Adipocyte (in vitro differentiated cells): ENCODE measurements at regions not wholly inside any gene's neighbourhood (a gene's known extent, or its start where the extent isn't known, plus 50 kb on each side); places are given as distances from the start of the nearest gene placed in this dataset.
A peak's percentile ranks its signal among the peaks of the same experiment; 100 is the strongest.

Source experiments
- DNase-seq: peaks from one replicate; pipeline ENCODE4 v3.0.0-alpha.2; 2015; ENCODE audit warnings: low read depth
- H3K27me3 ChIP-seq: replicated peaks from 2 replicates; pipeline ENCODE4 v1.7.0; 2013; ENCODE audit warnings: mild to moderate bottlenecking, low read length, moderate library complexity; ENCODE audit not compliant: control insufficient read depth, insufficient read depth
- H3K36me3 ChIP-seq: 2 replicates; pipeline ENCODE4 v1.7.0; 2013; ENCODE audit warnings: low read length, mild to moderate bottlenecking, moderate library complexity; ENCODE audit not compliant: control insufficient read depth, insufficient read depth, severe bottlenecking
- H3K4me1 ChIP-seq: 2 replicates; pipeline ENCODE4 v1.7.0; 2013; ENCODE audit warnings: mild to moderate bottlenecking, low read length, moderate library complexity; ENCODE audit not compliant: control insufficient read depth, insufficient read depth
- H3K4me3 ChIP-seq: 2 replicates; pipeline ENCODE4 v1.7.0; 2013; ENCODE audit warnings: mild to moderate bottlenecking, low read length, moderate library complexity
- H3K9ac ChIP-seq: 2 replicates; pipeline ENCODE4 v1.7.0; 2013; ENCODE audit warnings: mild to moderate bottlenecking, low read length, moderate library complexity
- H3K9me3 ChIP-seq: 2 replicates; pipeline ENCODE4 v1.7.0; 2013; ENCODE audit warnings: mild to moderate bottlenecking, low read length, moderate library complexity; ENCODE audit not compliant: control insufficient read depth

GRCh38 chr13:97630725-97631124 is 196.8 kb downstream of the RAP2A start:
- H3K9ac ChIP-seq = no peak overlapping the region
- DNase-seq = no peak
- H3K4me3 ChIP-seq = no peak overlapping the region
- no peaks in the 10 kb centered on the region for H3K36me3 ChIP-seq
- H3K9me3 ChIP-seq = peaks cover 14% of the 10 kb centered on the region
- no peaks in the 10 kb centered on the region for H3K27me3 ChIP-seq
- peaks cover 7% of the 10 kb centered on the region for H3K4me1 ChIP-seq

GRCh38 chr13:97631158-97631557 is 197.2 kb downstream of the RAP2A start:
- DNase-seq = no peak
- Histone ChIP-seq H3K27me3 (no peaks in the 10 kb centered on the region), H3K9me3 (peaks cover 14% of the 10 kb centered on the region), H3K36me3 (no peaks in the 10 kb centered on the region), H3K4me3 (no peak overlapping the region), H3K4me1 (peaks cover 7% of the 10 kb centered on the region), H3K9ac (no peak overlapping the region)

- Histone ChIP-seq H3K27me3 (peaks cover 2% of the 10 kb centered on the region), H3K4me1 (peaks cover 13% of the 10 kb centered on the region), H3K9me3 (no peaks in the 10 kb centered on the region), H3K9ac (no peak overlapping the region), H3K4me3 (no peak overlapping the region), H3K36me3 (no peaks in the 10 kb centered on the region)
- no peak for DNase-seq
Measured at GRCh38 chr13:97639236-97639635, 205.3 kb downstream of the RAP2A start.

- no peak overlapping the region for H3K4me3 ChIP-seq
- no peak overlapping the region for H3K9ac ChIP-seq
- no peaks in the 10 kb centered on the region for H3K36me3 ChIP-seq
- H3K27me3 ChIP-seq = peaks cover 2% of the 10 kb centered on the region
- H3K4me1 ChIP-seq = peaks cover 13% of the 10 kb centered on the region
- DNase-seq = no peak
- H3K9me3 ChIP-seq = no peaks in the 10 kb centered on the region
Measured at GRCh38 chr13:97640268-97640667, 206.3 kb downstream of the RAP2A start.

- no peak overlapping the region for H3K4me3 ChIP-seq
- peaks cover 23% of the 10 kb centered on the region for H3K27me3 ChIP-seq
- H3K9me3 ChIP-seq = no peaks in the 10 kb centered on the region
- no peak for DNase-seq
- H3K4me1 ChIP-seq = no peaks in the 10 kb centered on the region
- no peaks in the 10 kb centered on the region for H3K36me3 ChIP-seq
- no peak overlapping the region for H3K9ac ChIP-seq
Measured at GRCh38 chr13:97648171-97648880, 214.4 kb downstream of the RAP2A start.

- Histone ChIP-seq H3K9ac (no peak overlapping the region), H3K9me3 (no peaks in the 10 kb centered on the region)
- no peak for DNase-seq
Measured at GRCh38 chr13:97648881-97649224, 214.9 kb downstream of the RAP2A start.

GRCh38 chr13:97653443-97654140 is 219.6 kb downstream of the RAP2A start:
- H3K27me3 ChIP-seq = peaks cover 34% of the 10 kb centered on the region
- peak; percentile 88 for DNase-seq

More at GRCh38 chr13:97648881-97649224, 214.9 kb downstream of the RAP2A start:
- Histone ChIP-seq H3K27me3 (peaks cover 24% of the 10 kb centered on the region), H3K4me1 (no peaks in the 10 kb centered on the region), H3K36me3 (no peaks in the 10 kb centered on the region), H3K4me3 (no peak overlapping the region)

GRCh38 chr13:97654236-97654635 is 220.3 kb downstream of the RAP2A start:
- Histone ChIP-seq H3K27me3 (peaks cover 33% of the 10 kb centered on the region), H3K4me3 (no peak overlapping the region), H3K4me1 (no peaks in the 10 kb centered on the region), H3K36me3 (no peaks in the 10 kb centered on the region), H3K9me3 (no peaks in the 10 kb centered on the region), H3K9ac (no peak overlapping the region)
- no peak for DNase-seq

More at GRCh38 chr13:97653443-97654140, 219.6 kb downstream of the RAP2A start:
- no peaks in the 10 kb centered on the region for H3K36me3 ChIP-seq
- H3K4me3 ChIP-seq = no peak overlapping the region
- H3K4me1 ChIP-seq = no peaks in the 10 kb centered on the region
- H3K9ac ChIP-seq = no peak overlapping the region
- H3K9me3 ChIP-seq = no peaks in the 10 kb centered on the region

- no peak overlapping the region for H3K4me3 ChIP-seq
- no peak for DNase-seq
- H3K27me3 ChIP-seq = peaks cover 16% of the 10 kb centered on the region
- no peaks in the 10 kb centered on the region for H3K36me3 ChIP-seq
- no peak overlapping the region for H3K9ac ChIP-seq
- H3K9me3 ChIP-seq = no peaks in the 10 kb centered on the region
- H3K4me1 ChIP-seq = no peaks in the 10 kb centered on the region
Measured at GRCh38 chr13:97658556-97658955, 224.6 kb downstream of the RAP2A start.

- peak; percentile 32 for DNase-seq
- no peaks in the 10 kb centered on the region for H3K4me1 ChIP-seq
- H3K9ac ChIP-seq = no peak overlapping the region
- no peaks in the 10 kb centered on the region for H3K9me3 ChIP-seq
- H3K4me3 ChIP-seq = no peak overlapping the region
- no peaks in the 10 kb centered on the region for H3K36me3 ChIP-seq
- peaks cover 16% of the 10 kb centered on the region for H3K27me3 ChIP-seq
Measured at GRCh38 chr13:97659602-97660001, 225.6 kb downstream of the RAP2A start.

GRCh38 chr13:97660594-97661260 is 226.8 kb downstream of the RAP2A start:
- H3K9me3 ChIP-seq = peaks cover 6% of the 10 kb centered on the region
- no peak overlapping the region for H3K4me3 ChIP-seq
- H3K27me3 ChIP-seq = peaks cover 16% of the 10 kb centered on the region
- no peak overlapping the region for H3K9ac ChIP-seq
- no peaks in the 10 kb centered on the region for H3K4me1 ChIP-seq
- DNase-seq = no peak
- no peaks in the 10 kb centered on the region for H3K36me3 ChIP-seq
